Nephron (organoid): ENCODE measurements at regions not wholly inside any gene's neighbourhood (a gene's known extent, or its start where the extent isn't known, plus 50 kb on each side); places are given as distances from the start of the nearest gene placed in this dataset.

ENCODE experiments used
- H3K27ac Mint-ChIP-seq, 3 experiments: 2 replicates each; pipeline ENCODE4 v1.8.0; 2020; ENCODE audit warnings: mixed read lengths in 3 of 3, mild to moderate bottlenecking in 2 of 3, moderate library complexity in 1 of 3
- H3K27me3 Mint-ChIP-seq: 2 replicates; pipeline ENCODE4 v1.8.0; 2021; ENCODE audit warnings: low read depth, mild to moderate bottlenecking, moderate library complexity, mixed read lengths
- H3K36me3 Mint-ChIP-seq: 2 replicates; pipeline ENCODE4 v1.8.0; 2020; ENCODE audit warnings: low read depth, mixed read lengths
- H3K4me1 Mint-ChIP-seq: 2 replicates; pipeline ENCODE4 v1.8.0; 2020; ENCODE audit warnings: mixed read lengths
- H3K4me3 Mint-ChIP-seq, 3 experiments: 2 replicates each; pipeline ENCODE4 v1.8.0; 2020; ENCODE audit warnings: mild to moderate bottlenecking in 3 of 3, mixed read lengths in 3 of 3, moderate library complexity in 2 of 3
- H3K9me3 Mint-ChIP-seq: 2 replicates; pipeline ENCODE4 v1.8.0; 2020; ENCODE audit warnings: mixed read lengths
- TF ChIP-seq, protein P1 (sequence below), 3 experiments: fragments of 200-600 bp; sonication (generic); IDR thresholded peaks; one replicate each; pipeline ENCODE4 v1.5.0; 2021; ENCODE audit warnings: antibody characterized with exemption in 3 of 3; ENCODE audit not compliant: unreplicated experiment in 3 of 3

DNA sequence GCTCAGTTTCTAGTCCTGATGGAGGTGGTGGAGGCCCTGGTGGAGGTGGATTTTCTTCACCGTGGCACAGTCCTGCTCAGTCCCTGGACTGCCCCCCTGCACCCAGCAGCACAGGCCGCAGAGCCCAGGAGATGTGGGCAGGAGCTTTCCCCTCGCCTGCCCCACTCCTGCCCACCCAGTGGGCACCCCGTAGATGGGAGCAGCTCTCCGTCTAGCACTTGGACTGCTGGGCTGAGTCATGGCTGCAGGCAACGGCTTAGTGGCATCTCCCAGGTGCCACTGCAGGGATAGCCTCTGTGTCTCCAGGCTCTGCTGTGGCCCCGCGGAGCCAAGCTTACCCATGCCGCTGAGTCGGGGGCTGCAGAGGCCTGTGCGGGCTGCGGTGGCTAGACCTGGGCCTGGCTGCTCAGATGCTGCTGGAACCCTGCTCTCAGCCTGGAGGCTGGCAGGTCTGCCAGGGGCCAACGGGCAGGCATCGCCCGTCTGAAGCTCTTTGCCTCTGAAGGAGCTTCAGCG lies 92.3 kb upstream of the CTDP1 start:
- TF ChIP-seq, protein P1, sequence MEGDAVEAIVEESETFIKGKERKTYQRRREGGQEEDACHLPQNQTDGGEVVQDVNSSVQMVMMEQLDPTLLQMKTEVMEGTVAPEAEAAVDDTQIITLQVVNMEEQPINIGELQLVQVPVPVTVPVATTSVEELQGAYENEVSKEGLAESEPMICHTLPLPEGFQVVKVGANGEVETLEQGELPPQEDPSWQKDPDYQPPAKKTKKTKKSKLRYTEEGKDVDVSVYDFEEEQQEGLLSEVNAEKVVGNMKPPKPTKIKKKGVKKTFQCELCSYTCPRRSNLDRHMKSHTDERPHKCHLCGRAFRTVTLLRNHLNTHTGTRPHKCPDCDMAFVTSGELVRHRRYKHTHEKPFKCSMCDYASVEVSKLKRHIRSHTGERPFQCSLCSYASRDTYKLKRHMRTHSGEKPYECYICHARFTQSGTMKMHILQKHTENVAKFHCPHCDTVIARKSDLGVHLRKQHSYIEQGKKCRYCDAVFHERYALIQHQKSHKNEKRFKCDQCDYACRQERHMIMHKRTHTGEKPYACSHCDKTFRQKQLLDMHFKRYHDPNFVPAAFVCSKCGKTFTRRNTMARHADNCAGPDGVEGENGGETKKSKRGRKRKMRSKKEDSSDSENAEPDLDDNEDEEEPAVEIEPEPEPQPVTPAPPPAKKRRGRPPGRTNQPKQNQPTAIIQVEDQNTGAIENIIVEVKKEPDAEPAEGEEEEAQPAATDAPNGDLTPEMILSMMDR (IDR thresholded peaks at IDR 0.05; ENCODE audit: unreplicated experiment in 3 of 3), result no peak
- Mint-ChIP-seq H3K27me3 (peaks cover 3% of the 10 kb centered on the region), H3K4me3 (no peak overlapping the region), H3K9me3 (peaks cover 9% of the 10 kb centered on the region), H3K4me1 (peaks cover 48% of the 10 kb centered on the region), H3K36me3 (peaks cover 2% of the 10 kb centered on the region), H3K27ac (peak overlapping the region in 2 of 3 experiments; percentile 99)

- Mint-ChIP-seq H3K9me3 (peaks cover 13% of the 10 kb centered on the region), H3K36me3 (peaks cover 6% of the 10 kb centered on the region), H3K4me3 (peak overlapping the region in 2 of 3 experiments; percentile 15 to 38), H3K27me3 (peaks cover 5% of the 10 kb centered on the region), H3K27ac (peak overlapping the region; percentile 98 to 99 (median 99)), H3K4me1 (peaks cover 46% of the 10 kb centered on the region)
- TF ChIP-seq, protein P1 (IDR thresholded peaks at IDR 0.05; ENCODE audit: unreplicated experiment in 3 of 3), result no peak
Measured at GRCh38 chr18:79587779-79588635, 91.6 kb upstream of the CTDP1 start.

DNA sequence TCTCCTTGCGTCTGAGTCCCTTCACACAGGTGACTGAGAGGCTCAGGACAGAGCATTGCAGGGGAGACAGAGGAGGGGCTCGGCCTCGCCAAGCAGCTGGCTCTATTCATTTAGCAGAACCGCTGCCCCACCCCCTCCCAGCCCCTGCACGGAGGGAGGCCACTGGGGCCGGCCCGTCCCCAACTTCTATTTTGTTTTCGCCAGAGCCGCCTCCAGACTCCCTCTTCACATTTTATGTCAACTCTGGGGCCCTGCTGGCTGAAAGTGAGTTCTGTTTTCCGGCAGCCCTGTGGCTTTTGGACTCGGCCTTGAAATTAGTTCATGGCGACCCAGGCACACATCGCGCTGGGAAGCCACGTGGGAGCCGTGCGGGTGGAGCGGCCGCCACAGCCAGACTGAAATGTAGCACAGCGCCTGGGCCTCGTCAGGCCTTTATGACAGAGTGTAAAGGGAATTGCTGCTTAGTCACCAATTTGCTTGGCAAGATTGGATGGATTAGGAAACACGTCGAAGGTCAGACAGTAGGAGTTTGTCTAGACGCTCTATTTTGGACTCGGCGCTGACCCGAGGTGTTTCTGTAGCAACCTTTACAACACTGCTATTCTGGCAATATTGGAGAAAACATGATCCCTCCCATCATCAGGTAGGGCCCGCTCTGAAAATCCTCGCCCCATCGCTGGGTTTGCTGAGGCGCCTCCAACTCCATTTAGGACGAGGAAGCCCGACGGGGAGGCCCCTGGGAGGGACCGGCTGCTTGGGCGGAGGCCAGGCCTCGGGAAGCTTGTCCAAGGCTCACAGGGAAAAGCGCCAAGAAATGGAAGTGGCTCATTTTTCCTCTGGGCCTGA lies 90.7 kb upstream of the CTDP1 start:
- peaks cover 3% of the 10 kb centered on the region for H3K27me3 Mint-ChIP-seq
- peak overlapping the region; percentile 98 to 99 (median 99) for H3K27ac Mint-ChIP-seq
- peaks cover 6% of the 10 kb centered on the region for H3K36me3 Mint-ChIP-seq
- TF ChIP-seq, protein P1 (IDR thresholded peaks at IDR 0.05; ENCODE audit: unreplicated experiment in 3 of 3), result no peak
- peaks cover 41% of the 10 kb centered on the region for H3K4me1 Mint-ChIP-seq
- peak overlapping the region; percentile 15 to 51 (median 40) for H3K4me3 Mint-ChIP-seq
- H3K9me3 Mint-ChIP-seq, result peaks cover 20% of the 10 kb centered on the region

DNA sequence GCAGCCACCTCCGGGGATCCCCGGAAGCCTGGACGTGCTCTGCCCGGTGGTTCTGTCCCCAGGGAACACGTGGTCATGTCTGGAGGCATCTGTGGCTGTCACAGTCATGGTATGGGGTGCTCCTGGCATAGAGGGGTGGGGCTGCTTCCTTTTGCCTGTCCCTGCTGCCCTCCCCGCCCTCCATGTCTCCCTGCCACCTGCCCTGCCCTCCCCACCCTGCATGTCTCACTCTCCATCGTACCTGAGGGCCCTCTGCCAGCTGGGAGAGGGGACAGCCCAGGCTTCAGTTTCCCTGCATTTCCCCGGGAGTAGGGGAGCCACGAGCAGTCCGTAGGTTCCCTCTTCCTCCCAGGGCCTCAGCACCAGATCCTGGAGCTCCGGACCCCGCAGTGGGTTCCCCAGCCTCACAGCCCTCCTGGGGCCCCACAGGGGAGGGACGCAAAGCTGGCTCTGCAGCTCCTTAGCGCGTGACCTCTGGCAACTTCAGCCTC lies 90.0 kb upstream of the CTDP1 start:
- Mint-ChIP-seq H3K4me1 (peaks cover 41% of the 10 kb centered on the region), H3K4me3 (no peak overlapping the region), H3K9me3 (peaks cover 24% of the 10 kb centered on the region), H3K36me3 (peaks cover 6% of the 10 kb centered on the region), H3K27ac (peak overlapping the region; percentile 98 to 99 (median 99)), H3K27me3 (peaks cover 3% of the 10 kb centered on the region)
- TF ChIP-seq, protein P1 (IDR thresholded peaks at IDR 0.05; ENCODE audit: unreplicated experiment in 3 of 3), result no peak

DNA sequence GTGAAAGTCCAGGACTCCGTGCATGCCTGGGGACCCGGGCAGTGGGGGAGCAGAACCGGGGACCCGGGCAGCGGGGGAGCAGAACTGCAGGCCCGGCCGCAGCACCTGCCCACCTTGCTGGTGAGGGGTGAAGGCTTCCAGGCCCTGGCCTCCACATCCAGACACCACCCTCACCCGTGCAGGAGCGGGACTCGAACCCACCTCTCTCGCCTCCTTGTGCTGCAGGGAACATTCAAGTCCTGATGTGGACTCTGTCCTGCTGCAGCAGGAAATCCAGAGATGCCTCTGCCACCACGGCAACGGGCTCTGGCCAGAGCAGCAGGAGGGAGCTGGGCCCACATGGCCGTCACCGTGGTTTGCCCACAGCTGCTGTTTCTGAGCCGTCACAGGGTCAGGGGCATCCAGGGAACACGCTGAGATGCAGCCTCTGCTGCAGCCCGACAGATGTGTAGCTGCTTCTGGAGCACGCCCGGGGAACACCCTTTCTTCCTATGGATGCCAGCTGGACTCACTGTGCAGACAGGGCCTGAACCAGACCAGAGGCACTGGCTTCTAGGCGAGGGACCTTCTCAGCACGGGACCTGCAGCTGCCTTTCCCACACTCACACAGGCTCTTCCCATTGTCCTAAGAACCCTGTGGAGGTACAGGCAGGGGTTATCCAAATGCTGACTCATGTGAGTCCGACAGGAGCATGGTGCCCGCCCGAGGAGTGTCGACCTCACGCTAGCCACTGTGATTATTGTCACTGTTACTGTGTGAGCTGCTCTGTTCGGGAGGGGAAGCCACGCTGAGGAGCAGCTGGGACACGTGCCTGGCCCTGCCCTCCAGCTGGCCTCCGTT lies 89.2 kb upstream of the CTDP1 start:
- TF ChIP-seq, protein P1 (IDR thresholded peaks at IDR 0.05; ENCODE audit: unreplicated experiment in 3 of 3), result no peak
- H3K36me3 Mint-ChIP-seq, result peaks cover 6% of the 10 kb centered on the region
- peaks cover 7% of the 10 kb centered on the region for H3K27me3 Mint-ChIP-seq
- peak overlapping the region; percentile 40 to 78 (median 73) for H3K27ac Mint-ChIP-seq
- no peak overlapping the region for H3K4me3 Mint-ChIP-seq
- H3K9me3 Mint-ChIP-seq, result peaks cover 24% of the 10 kb centered on the region
- H3K4me1 Mint-ChIP-seq, result peaks cover 41% of the 10 kb centered on the region
